ENCODE measurements at regions not wholly inside any gene's neighbourhood (a gene's known extent, or its start where the extent isn't known, plus 50 kb on each side); places are given as distances from the start of the nearest gene placed in this dataset.

DNA sequence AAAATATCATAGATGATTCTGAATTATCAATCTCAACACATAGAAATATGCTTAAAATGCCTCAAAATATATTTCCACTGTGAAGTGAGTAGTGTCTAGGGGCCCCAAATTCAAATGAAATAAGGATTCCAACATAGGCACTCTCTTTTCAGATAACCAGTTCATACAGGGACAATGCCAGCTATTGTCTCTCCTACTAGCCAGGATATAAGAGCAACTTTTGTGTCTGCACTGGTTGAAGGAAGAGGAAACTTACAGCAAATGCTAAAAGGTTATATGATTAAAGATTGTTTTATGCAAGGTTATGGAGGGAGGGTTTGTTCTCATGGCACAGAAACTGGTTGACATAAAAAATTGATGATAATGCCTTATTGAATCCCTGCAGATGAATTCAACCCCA, 579.4 kb upstream of the ALCAM start:
- no peak overlapping the region for H3K4me3 ChIP-seq (ENCODE audit: low read depth, low read length)
- DNase-seq (ENCODE audit: low read depth) = no peak
- TF ChIP-seq, protein P1, sequence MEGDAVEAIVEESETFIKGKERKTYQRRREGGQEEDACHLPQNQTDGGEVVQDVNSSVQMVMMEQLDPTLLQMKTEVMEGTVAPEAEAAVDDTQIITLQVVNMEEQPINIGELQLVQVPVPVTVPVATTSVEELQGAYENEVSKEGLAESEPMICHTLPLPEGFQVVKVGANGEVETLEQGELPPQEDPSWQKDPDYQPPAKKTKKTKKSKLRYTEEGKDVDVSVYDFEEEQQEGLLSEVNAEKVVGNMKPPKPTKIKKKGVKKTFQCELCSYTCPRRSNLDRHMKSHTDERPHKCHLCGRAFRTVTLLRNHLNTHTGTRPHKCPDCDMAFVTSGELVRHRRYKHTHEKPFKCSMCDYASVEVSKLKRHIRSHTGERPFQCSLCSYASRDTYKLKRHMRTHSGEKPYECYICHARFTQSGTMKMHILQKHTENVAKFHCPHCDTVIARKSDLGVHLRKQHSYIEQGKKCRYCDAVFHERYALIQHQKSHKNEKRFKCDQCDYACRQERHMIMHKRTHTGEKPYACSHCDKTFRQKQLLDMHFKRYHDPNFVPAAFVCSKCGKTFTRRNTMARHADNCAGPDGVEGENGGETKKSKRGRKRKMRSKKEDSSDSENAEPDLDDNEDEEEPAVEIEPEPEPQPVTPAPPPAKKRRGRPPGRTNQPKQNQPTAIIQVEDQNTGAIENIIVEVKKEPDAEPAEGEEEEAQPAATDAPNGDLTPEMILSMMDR (conservative IDR thresholded peaks at IDR 0.05; ENCODE audit: low read depth, low read length) = no peak

DNA sequence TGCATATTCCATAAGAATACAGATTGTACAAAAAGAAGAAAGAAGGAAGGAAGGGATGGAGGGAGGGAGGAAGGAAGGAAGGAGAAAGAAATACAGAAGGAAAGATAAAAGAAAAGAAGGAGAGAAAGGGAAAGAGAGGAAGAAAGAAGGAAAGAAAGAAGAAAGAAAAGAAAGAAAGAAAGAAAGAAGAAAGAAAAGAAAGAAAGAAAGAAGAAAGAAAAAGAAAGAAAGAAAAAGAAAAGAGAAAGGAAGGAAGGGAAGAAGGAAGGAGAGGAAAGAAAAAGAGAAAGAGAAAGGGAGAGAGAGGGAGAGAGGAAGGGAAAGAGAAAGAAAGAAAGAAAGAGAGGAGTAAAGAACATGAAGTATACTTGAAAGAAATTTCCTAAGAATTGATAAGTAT, 577.9 kb upstream of the ALCAM start:
- DNase-seq (ENCODE audit: low read depth) = no peak
- no peak overlapping the region for H3K4me3 ChIP-seq (ENCODE audit: low read depth, low read length)
- TF ChIP-seq, protein P1 (conservative IDR thresholded peaks at IDR 0.05; ENCODE audit: low read depth, low read length) = no peak

DNA sequence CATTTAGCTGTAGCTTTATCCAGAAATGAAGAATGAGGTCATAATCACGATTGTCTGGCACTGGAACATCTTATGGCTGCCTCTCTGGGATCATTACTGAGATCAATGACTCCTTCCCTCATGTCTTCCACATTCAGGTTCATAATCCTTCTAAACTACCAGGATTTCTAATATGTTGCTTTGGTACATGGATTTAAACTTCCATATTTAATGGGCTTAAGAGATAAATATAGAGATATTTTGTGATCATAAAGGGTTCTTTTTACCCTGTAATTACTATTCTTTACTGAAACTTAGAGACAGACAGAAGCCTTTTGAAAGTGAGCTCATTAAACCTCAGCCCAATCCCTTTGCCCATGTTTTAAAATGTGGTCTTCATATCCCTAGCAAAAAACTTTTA, 575.4 kb upstream of the ALCAM start:
- DNase-seq (ENCODE audit: low read depth) = no peak
- H3K4me3 ChIP-seq (ENCODE audit: low read depth, low read length) = no peak overlapping the region
- TF ChIP-seq, protein P1 (conservative IDR thresholded peaks at IDR 0.05; ENCODE audit: low read depth, low read length) = no peak

DNA sequence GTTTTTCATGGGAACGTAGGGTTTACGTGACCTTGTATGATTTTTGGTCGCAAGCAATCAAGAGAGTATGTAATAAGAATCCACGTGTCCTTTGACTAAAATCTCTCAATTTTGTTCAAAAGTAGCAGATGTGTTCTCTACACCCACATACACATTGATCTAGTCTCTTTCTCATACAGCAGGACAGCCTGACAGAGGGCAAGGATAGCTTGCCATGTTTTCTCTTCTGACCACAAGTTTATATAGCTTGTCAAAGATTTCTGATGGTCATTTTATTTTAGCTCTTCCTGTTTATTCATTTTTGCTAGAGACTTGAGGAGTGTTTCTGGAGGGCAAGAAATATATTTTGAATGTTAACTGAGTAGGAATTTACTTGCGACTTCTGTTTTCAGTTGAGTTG, 570.2 kb upstream of the ALCAM start:
- TF ChIP-seq, protein P1 (conservative IDR thresholded peaks at IDR 0.05; ENCODE audit: low read depth, low read length) = no peak

DNA sequence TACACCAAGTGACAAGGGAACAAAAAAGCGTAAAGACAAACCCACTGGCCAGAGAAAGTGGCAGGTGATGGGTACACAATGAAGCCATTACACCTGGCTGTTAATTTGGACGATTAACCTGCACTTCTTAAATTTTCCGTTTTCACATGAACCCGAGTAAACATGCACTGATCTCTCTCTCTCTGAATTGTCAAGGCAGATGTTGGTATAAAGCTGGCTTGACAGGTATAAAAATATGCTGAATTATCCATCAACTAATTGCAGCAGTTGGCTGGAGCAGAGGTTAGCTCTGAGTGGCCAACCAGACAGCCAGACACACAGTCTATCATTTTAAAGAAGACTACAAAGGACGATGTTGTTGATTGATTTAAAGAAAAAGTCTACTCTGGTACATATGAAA, 561.7 kb upstream of the ALCAM start:
- no peak for DNase-seq (ENCODE audit: low read depth)
- no peak overlapping the region for H3K4me3 ChIP-seq (ENCODE audit: low read depth, low read length)
- TF ChIP-seq, protein P1 (conservative IDR thresholded peaks at IDR 0.05; ENCODE audit: low read depth, low read length) = no peak

More for the DNA sequence above, 570.2 kb upstream of the ALCAM start:
- no peak overlapping the region for H3K4me3 ChIP-seq (ENCODE audit: low read depth, low read length)
- DNase-seq (ENCODE audit: low read depth) = peak; percentile 18

DNA sequence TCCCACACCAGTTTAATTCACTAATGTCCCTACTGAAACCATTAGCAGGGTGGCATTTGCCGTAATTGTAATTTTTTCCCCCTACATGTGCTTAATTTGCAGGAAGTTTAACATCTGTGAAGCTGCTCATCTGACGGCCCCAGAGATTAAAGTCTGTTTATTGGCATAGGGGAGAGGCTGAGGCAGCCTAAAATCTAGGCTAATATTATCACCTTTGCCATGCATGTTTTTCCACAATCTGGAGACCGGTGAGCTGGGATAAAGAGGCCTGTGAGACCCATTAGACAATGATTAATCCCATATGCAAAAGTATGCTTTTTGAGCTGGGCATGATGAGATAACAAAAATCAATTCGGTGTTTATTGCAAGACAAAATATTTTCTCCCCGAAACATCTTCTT, 561.2 kb upstream of the ALCAM start:
- no peak for DNase-seq (ENCODE audit: low read depth)
- TF ChIP-seq, protein P1 (conservative IDR thresholded peaks at IDR 0.05; ENCODE audit: low read depth, low read length) = no peak
- H3K4me3 ChIP-seq (ENCODE audit: low read depth, low read length) = no peak overlapping the region

DNA sequence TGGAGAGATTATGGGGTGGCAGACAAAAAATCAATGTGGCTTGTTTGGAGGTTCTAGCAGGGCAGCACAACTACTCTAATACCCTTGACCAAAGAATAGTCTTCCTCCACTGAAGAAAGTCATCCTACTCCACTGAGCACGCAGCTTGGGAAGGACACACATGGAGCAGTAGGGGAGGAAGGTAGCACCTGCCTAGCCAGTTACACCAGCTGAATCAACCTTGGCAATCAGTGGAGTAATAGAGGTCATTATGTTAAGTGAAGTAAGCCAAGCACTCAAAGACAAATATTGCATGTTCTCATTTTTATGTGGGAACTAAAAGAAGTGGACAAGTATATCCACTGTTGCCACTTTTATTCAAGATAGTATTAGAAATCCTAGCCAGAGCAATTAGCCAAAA, 555.8 kb upstream of the ALCAM start:
- no peak for DNase-seq (ENCODE audit: low read depth)
- TF ChIP-seq, protein P1 (conservative IDR thresholded peaks at IDR 0.05; ENCODE audit: low read depth, low read length) = no peak
- no peak overlapping the region for H3K4me3 ChIP-seq (ENCODE audit: low read depth, low read length)
